ENCODE measurements at regions not wholly inside any gene's neighbourhood (a gene's known extent, or its start where the extent isn't known, plus 50 kb on each side); places are given as distances from the start of the nearest gene placed in this dataset.

DNA sequence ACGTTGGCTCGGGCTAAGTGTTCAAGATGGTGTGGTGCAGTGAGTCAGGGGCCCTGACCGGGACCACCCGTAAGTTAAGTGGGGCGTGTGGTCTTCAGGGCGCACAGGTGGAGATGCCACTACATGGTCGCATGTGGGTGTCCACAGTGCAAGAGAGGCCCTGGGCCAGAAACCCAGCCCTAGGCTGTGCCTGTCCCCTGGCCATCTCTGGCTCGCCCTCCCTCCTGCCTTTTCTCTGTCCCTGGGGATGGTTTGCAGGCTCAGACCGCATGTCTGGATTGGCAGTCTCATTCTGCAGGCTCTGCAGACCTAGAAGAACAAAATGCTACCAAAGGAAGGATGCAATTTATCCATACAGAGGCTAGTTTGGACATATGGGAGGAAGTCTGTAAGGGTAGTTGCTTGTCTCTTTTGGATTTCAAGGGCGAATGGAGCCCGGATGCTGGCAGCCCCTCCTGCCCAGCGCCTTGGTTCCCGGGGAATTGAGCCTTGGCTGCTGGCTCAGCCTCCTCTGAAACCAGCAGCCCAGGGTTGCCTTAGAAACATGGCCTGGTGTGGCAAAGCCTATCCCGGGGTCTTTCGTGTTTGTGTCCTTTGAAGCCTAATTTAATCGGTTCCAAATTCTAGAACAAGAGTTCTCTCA is 417.5 kb upstream of the HS6ST1 start:
- H3K4me1 ChIP-seq, result peaks cover 7 to 24% of the 10 kb centered on the region in 2 donors
- H3K36me3 ChIP-seq, result no peaks in the 10 kb centered on the region
- no peak overlapping the region for H3K4me3 ChIP-seq (replicated peaks in 1 of 3)
- DNase-seq, result no peak
- TF ChIP-seq, protein P1, sequence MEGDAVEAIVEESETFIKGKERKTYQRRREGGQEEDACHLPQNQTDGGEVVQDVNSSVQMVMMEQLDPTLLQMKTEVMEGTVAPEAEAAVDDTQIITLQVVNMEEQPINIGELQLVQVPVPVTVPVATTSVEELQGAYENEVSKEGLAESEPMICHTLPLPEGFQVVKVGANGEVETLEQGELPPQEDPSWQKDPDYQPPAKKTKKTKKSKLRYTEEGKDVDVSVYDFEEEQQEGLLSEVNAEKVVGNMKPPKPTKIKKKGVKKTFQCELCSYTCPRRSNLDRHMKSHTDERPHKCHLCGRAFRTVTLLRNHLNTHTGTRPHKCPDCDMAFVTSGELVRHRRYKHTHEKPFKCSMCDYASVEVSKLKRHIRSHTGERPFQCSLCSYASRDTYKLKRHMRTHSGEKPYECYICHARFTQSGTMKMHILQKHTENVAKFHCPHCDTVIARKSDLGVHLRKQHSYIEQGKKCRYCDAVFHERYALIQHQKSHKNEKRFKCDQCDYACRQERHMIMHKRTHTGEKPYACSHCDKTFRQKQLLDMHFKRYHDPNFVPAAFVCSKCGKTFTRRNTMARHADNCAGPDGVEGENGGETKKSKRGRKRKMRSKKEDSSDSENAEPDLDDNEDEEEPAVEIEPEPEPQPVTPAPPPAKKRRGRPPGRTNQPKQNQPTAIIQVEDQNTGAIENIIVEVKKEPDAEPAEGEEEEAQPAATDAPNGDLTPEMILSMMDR (IDR thresholded peaks at IDR 0.05), result no peak
- TF ChIP-seq POLR2A (IDR thresholded peaks at IDR 0.05), result no peak
- intact Hi-C loops (cut with DNase I), result loop anchor here (10.0 kb wide), 4 partner anchors 421 to 1189 kb away; partner anchors contain the start of gene HS6ST1
- WGBS, 2 donors, result 48 to 62% methylated on average over 16 of the region's 16 CpGs
- H3K27ac ChIP-seq, result no peak overlapping the region
- H3K9me3 ChIP-seq, result no peaks in the 10 kb centered on the region
- H3K27me3 ChIP-seq, result no peaks in the 10 kb centered on the region

DNA sequence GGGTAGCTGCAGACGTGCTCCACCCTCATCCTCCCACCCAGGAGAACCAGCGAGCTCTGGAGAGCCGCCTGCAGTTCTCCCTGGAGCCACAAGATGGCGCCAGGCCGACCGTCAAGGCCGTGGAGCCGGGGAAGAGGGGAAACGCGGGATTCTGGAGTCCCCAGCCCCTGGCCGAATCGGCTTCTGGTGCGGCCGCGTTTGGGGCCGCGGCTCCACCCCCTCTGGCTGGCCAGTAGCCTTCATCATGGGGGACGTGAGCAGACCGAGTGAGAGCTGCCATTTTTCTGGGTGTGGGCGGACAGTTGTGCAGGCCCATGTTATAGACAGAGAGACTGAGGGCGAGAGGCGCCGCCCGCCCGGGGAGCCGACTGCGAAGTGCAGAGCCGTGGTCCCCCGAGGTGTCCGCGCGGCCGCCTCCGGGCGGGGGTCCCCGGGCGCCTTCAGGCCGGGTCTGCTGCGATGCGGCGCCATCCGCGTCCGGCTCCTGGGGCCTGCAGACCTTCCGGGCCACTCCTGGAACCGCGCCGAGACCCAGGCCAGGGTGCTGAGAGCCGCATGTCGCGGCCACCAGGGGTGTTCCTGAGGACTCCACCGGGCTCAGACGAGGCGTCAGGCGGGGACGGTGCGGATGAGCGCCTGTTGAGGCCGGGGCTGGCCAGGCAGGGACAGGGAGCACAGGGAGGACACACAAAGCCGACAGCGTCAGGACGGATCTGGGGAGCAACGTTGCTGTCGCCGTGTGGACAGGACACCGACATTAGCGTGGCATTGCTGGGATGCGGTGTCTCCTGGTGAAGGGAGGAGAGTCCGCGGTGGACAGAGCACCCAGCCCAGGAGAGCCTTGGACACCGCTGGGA is 418.2 kb upstream of the HS6ST1 start:
- Histone ChIP-seq H3K4me1 (peaks cover 7 to 24% of the 10 kb centered on the region in 2 donors), H3K9me3 (no peaks in the 10 kb centered on the region), H3K36me3 (no peaks in the 10 kb centered on the region), H3K27me3 (no peaks in the 10 kb centered on the region), H3K4me3 (replicated peaks in 1 of 3) (no peak overlapping the region), H3K27ac (no peak overlapping the region)
- intact Hi-C loops (cut with DNase I), result loop anchor here (10.0 kb wide), 4 partner anchors 422 to 1188 kb away; partner anchors contain the start of gene HS6ST1
- DNase-seq, result peak; percentile 77 to 82
- TF ChIP-seq, protein P1 (IDR thresholded peaks at IDR 0.05), result peak; percentile 83 to 100 (median 96)
- no peak for TF ChIP-seq POLR2A (IDR thresholded peaks at IDR 0.05)
- WGBS, 2 donors, result 37 to 47% methylated on average over 25 to 40 of the region's 71 CpGs

DNA sequence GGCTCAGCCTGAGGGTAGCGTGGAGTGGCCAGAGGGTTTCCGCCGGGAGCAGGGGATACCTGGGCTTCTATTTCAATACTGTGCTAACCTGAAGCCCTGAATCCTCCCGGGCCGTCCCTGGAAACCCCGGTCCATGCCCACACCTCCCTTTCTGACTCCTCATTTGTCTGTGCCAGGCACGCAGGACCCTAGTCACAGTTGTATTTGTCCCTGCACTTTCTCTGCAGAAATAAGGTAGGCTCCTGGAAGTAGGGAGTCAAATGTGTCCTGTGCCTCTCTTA is 418.8 kb upstream of the HS6ST1 start:
- Histone ChIP-seq H3K27me3 (no peaks in the 10 kb centered on the region), H3K27ac (no peak overlapping the region), H3K4me3 (replicated peaks in 1 of 3) (no peak overlapping the region), H3K36me3 (no peaks in the 10 kb centered on the region), H3K9me3 (no peaks in the 10 kb centered on the region), H3K4me1 (peaks cover 7 to 24% of the 10 kb centered on the region in 2 donors)
- TF ChIP-seq, protein P1 (IDR thresholded peaks at IDR 0.05), result no peak
- TF ChIP-seq POLR2A (IDR thresholded peaks at IDR 0.05), result no peak
- DNase-seq, result no peak
- intact Hi-C loops (cut with DNase I), result loop anchor here (10.0 kb wide), 4 partner anchors 423 to 1187 kb away; partner anchors contain the start of gene HS6ST1
- WGBS, 2 donors, result 91 to 97% methylated on average over 7 of the region's 7 CpGs

DNA sequence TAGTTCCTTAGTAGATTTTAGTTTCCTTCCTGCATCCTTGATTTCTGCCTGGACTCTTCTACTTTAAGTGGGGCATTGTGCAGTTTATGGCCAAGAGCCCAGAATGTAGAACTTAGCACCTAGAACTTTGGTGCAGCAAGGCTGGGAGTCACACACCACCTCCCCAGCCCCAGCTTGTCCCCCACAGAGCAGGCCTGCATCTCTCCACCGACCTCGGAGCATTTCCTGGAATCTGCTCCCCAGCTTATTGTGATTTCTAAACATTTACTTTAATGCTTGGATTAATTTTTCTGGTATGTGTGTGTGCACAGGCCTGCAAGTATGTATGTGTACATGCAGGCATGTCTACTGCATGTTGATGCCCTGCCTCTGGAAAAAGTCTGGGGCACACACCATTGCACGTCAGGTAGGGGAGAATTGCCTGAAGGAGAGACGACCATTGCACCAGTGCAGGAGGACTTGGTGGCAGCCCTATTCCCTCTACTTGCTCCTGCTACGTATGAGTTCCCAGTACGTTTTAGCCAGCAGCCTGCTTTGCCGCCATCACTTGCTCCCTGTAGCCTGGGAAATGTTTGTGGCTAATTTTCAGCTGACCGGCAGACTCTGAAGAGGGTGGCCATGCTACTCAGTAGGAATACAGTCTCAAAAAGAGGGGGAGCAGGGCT is 419.9 kb upstream of the HS6ST1 start:
- H3K27me3 ChIP-seq, result no peaks in the 10 kb centered on the region
- TF ChIP-seq, protein P1 (IDR thresholded peaks at IDR 0.05), result no peak
- TF ChIP-seq POLR2A (IDR thresholded peaks at IDR 0.05), result no peak
- H3K9me3 ChIP-seq, result no peaks in the 10 kb centered on the region
- 81 to 84% methylated on average over 8 of the region's 8 CpGs for whole genome bisulfite sequencing, 2 donors
- intact Hi-C loops (cut with DNase I), result loop anchor here (10.0 kb wide), 4 partner anchors 424 to 1186 kb away; partner anchors contain the start of gene HS6ST1
- DNase-seq, result no peak
- H3K4me3 ChIP-seq (replicated peaks in 1 of 3), result no peak overlapping the region
- H3K27ac ChIP-seq, result no peak overlapping the region
- peaks cover 7 to 24% of the 10 kb centered on the region in 2 donors for H3K4me1 ChIP-seq
- H3K36me3 ChIP-seq, result no peaks in the 10 kb centered on the region

Data from thyroid gland (tissue), 4 donors.